Lung (tissue), 11 donors: ENCODE measurements at regions not wholly inside any gene's neighbourhood (a gene's known extent, or its start where the extent isn't known, plus 50 kb on each side); places are given as distances from the start of the nearest gene placed in this dataset.

ENCODE experiments used
- ATAC-seq: fragments of 200-7000 bp; cut with Tn5 transposase; one replicate; pipeline ENCODE4 v1.9.1; 2020; ENCODE audit warnings: moderate number of reproducible peaks; ENCODE audit not compliant: insufficient read depth, low FRiP score
- DNase-seq, 3 donors: peaks; one replicate each; pipeline ENCODE4 v3.0.0-alpha.2; 2013 to 2017
- H3K27ac ChIP-seq, 2 donors: one replicate each; pipeline ENCODE4 v1.5.1; 2013; ENCODE audit warnings: mild to moderate bottlenecking in 2 of 2, moderate library complexity in 2 of 2, control low read depth in 1 of 2, inconsistent platforms in 1 of 2, low read depth in 1 of 2, low read length in 1 of 2
- H3K27me3 ChIP-seq, 3 donors: one replicate each; pipeline ENCODE4 v1.5.1; 2013; ENCODE audit warnings: low read length in 2 of 3; ENCODE audit not compliant: control insufficient read depth in 3 of 3, insufficient read depth in 3 of 3
- H3K36me3 ChIP-seq, 4 donors: one replicate each; pipeline ENCODE4 v1.5.1; 2013; ENCODE audit warnings: low read length in 4 of 4, mild to moderate bottlenecking in 1 of 4, moderate library complexity in 1 of 4; ENCODE audit not compliant: control insufficient read depth in 4 of 4, insufficient read depth in 4 of 4
- H3K4me1 ChIP-seq, 5 donors: one replicate each; pipeline ENCODE4 v1.5.1; 2013; ENCODE audit warnings: low read length in 5 of 5, mild to moderate bottlenecking in 2 of 5, moderate library complexity in 1 of 5; ENCODE audit not compliant: control insufficient read depth in 5 of 5, insufficient read depth in 5 of 5
- H3K4me3 ChIP-seq: one replicate; pipeline ENCODE4 v1.5.1; 2013; ENCODE audit warnings: mild to moderate bottlenecking, control low read depth, moderate library complexity
- H3K9ac ChIP-seq, 2 donors: one replicate each; pipeline ENCODE4 v1.5.1; 2013; ENCODE audit warnings: low read length in 2 of 2, control low read depth in 1 of 2; ENCODE audit not compliant: insufficient read depth in 1 of 2
- H3K9me3 ChIP-seq, 4 donors: one replicate each; pipeline ENCODE4 v1.5.1; 2013; ENCODE audit warnings: low read length in 3 of 4, mild to moderate bottlenecking in 1 of 4, moderate library complexity in 1 of 4; ENCODE audit not compliant: control insufficient read depth in 4 of 4, insufficient read depth in 3 of 4
- whole genome bisulfite sequencing, 2 donors: extraction: QIAGEN DNeasy Blood & Tissue Kit; methylation state at CpG; one replicate each; pipeline ENCODE4 v1.1.7; 2013; 5-methylcytosine and 5-hydroxymethylcytosine counted together
- TF ChIP-seq, protein P1 (sequence below): IDR thresholded peaks from 2 replicates; pipeline ENCODE4 v1.5.1; 2012; ENCODE audit warnings: mild to moderate bottlenecking; ENCODE audit errors: control extremely low read depth, extremely low read depth
- donor health status: control.
- donor health status: control.
- donor health status: Bipolar disorder and iron deficiency.
- donor health status: healthy.
- donor health status: DM: yes; HTN: yes; CAD: no.

GRCh38 chr22:48741540-48741939, 1086.1 kb downstream of the BRD1 start:
- no peak for ATAC-seq
- Histone ChIP-seq H3K4me1 (no peaks in the 10 kb centered on the region), H3K27ac (no peak overlapping the region), H3K9ac (no peak overlapping the region), H3K27me3 (no peaks in the 10 kb centered on the region), H3K36me3 (no peaks in the 10 kb centered on the region), H3K9me3 (peaks cover 0 to 9% (median 0%) of the 10 kb centered on the region in 4 donors), H3K4me3 (no peak overlapping the region)
- WGBS, 2 donors = 93 to 97% methylated on average over 8 of the region's 8 CpGs
- TF ChIP-seq, protein P1, sequence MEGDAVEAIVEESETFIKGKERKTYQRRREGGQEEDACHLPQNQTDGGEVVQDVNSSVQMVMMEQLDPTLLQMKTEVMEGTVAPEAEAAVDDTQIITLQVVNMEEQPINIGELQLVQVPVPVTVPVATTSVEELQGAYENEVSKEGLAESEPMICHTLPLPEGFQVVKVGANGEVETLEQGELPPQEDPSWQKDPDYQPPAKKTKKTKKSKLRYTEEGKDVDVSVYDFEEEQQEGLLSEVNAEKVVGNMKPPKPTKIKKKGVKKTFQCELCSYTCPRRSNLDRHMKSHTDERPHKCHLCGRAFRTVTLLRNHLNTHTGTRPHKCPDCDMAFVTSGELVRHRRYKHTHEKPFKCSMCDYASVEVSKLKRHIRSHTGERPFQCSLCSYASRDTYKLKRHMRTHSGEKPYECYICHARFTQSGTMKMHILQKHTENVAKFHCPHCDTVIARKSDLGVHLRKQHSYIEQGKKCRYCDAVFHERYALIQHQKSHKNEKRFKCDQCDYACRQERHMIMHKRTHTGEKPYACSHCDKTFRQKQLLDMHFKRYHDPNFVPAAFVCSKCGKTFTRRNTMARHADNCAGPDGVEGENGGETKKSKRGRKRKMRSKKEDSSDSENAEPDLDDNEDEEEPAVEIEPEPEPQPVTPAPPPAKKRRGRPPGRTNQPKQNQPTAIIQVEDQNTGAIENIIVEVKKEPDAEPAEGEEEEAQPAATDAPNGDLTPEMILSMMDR = no peak
- no peak for DNase-seq

- no peak for DNase-seq
- ATAC-seq = no peak
- Histone ChIP-seq H3K4me1 (no peaks in the 10 kb centered on the region), H3K27ac (no peak overlapping the region), H3K9ac (no peak overlapping the region), H3K27me3 (no peaks in the 10 kb centered on the region), H3K4me3 (no peak overlapping the region), H3K36me3 (no peaks in the 10 kb centered on the region), H3K9me3 (peaks cover 0 to 7% (median 0%) of the 10 kb centered on the region in 4 donors)
- 91 to 92% methylated on average over 31 of the region's 31 CpGs for WGBS, 2 donors
- TF ChIP-seq, protein P1 = no peak
Observed at GRCh38 chr22:48740731-48741405, 1086.8 kb downstream of the BRD1 start.

GRCh38 chr22:48740086-48740730, 1087.5 kb downstream of the BRD1 start:
- no peaks in the 10 kb centered on the region for H3K4me1 ChIP-seq
- no peak overlapping the region for H3K9ac ChIP-seq
- no peak overlapping the region for H3K27ac ChIP-seq
- no peak for DNase-seq
- no peaks in the 10 kb centered on the region for H3K36me3 ChIP-seq
- H3K27me3 ChIP-seq = no peaks in the 10 kb centered on the region
- 85 to 86% methylated on average over 21 of the region's 21 CpGs for WGBS, 2 donors
- TF ChIP-seq, protein P1 = no peak
- no peak for ATAC-seq
- H3K9me3 ChIP-seq = peaks cover 0 to 6% (median 0%) of the 10 kb centered on the region in 4 donors
- H3K4me3 ChIP-seq = no peak overlapping the region
